ENCODE measurements at regions not wholly inside any gene's neighbourhood (a gene's known extent, or its start where the extent isn't known, plus 50 kb on each side); places are given as distances from the start of the nearest gene placed in this dataset.

DNA sequence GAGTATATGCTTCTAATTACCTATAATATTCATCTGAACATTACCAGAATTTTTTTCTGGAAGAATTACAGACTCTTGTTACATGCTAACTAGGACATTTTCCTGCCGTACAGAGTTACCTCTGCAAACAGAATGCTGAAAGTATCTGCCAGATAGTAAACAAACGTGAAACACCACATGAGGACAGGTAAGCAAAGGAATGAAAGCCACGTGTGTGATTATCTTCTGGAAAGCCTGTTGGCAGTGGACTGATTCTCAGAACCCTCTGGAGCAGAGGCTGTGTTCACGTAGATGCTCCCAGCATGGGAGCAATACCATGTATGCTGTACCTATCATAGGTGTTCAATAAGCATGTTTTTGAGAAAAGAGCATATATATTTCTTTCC, 472.6 kb downstream of the ENC1 start:
- Mint-ChIP-seq H3K4me1 (ENCODE audit: low read depth, unreplicated experiment) (peaks cover 17% of the 10 kb centered on the region), H3K9me3 (ENCODE audit: unreplicated experiment) (peaks cover 12% of the 10 kb centered on the region)

DNA sequence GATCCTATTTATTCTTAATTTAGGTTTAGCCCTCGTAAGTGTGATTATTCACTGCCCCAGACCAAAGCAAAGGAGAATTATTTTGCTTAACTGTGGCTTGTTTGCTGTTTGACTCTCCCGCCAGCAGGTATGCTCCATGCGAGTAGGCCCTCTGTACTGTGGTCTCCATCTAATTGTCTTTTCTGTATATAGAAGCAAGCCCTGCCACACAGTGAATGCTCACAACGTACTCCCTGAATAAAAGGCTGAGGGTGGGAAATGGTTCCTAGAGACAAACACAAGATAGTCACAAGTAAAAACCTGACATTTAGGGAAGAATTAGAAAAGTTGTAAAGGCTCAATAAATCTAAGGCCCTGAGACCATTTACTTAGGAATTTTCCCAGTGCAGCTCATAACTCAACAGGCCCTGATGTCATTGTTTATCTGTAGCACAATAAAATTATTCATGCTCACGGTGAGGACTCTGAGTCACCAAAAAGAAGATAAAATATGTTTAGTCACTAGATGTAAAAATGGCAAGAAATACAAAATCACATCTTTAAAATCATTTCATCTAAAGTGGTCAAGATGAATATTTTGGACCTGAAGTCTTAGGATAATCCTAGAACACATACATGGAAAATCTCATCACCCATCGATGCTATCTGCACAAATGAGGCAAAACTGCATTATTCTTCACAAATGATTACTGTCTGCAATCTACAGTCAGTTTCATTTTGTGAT, 473.2 kb downstream of the ENC1 start:
- TF ChIP-seq, protein P1, sequence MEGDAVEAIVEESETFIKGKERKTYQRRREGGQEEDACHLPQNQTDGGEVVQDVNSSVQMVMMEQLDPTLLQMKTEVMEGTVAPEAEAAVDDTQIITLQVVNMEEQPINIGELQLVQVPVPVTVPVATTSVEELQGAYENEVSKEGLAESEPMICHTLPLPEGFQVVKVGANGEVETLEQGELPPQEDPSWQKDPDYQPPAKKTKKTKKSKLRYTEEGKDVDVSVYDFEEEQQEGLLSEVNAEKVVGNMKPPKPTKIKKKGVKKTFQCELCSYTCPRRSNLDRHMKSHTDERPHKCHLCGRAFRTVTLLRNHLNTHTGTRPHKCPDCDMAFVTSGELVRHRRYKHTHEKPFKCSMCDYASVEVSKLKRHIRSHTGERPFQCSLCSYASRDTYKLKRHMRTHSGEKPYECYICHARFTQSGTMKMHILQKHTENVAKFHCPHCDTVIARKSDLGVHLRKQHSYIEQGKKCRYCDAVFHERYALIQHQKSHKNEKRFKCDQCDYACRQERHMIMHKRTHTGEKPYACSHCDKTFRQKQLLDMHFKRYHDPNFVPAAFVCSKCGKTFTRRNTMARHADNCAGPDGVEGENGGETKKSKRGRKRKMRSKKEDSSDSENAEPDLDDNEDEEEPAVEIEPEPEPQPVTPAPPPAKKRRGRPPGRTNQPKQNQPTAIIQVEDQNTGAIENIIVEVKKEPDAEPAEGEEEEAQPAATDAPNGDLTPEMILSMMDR (IDR thresholded peaks at IDR 0.05; ENCODE audit: partially characterized antibody, unreplicated experiment): no peak
- peaks cover under 1% of the 10 kb centered on the region for H3K36me3 Mint-ChIP-seq (ENCODE audit: unreplicated experiment)

More for the DNA sequence above, 472.6 kb downstream of the ENC1 start:
- Mint-ChIP-seq H3K27ac (ENCODE audit: unreplicated experiment) (no peak overlapping the region), H3K27me3 (ENCODE audit: unreplicated experiment) (peaks cover 8% of the 10 kb centered on the region), H3K36me3 (ENCODE audit: unreplicated experiment) (peaks cover 6% of the 10 kb centered on the region), H3K4me3 (ENCODE audit: unreplicated experiment) (no peak overlapping the region)
- DNase-seq: no peak
- TF ChIP-seq, protein P1 (IDR thresholded peaks at IDR 0.05; ENCODE audit: partially characterized antibody, unreplicated experiment): no peak

DNA sequence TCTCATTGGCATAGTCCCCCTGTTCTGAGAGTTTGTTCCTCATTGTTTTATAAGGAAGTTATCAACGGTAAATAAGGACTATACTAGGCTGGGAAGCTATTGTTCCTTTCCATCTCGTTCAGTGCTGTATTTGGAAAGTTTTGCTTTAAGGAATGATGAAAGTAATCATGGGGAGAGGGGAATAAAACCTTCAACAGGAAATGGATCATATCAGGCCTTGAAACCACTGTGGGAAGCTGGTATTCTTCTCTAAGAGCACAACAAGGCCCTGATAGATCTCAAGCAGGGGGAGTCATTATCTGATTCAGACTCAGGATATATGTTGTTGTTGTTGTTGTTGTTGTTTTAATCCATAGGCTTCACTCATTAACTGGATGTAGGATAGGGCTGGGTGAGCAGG, 474.5 kb downstream of the ENC1 start:
- H3K9me3 Mint-ChIP-seq (ENCODE audit: unreplicated experiment): peaks cover 12% of the 10 kb centered on the region
- peaks cover 8% of the 10 kb centered on the region for H3K27me3 Mint-ChIP-seq (ENCODE audit: unreplicated experiment)
- H3K36me3 Mint-ChIP-seq (ENCODE audit: unreplicated experiment): no peaks in the 10 kb centered on the region
- no peak for DNase-seq
- H3K27ac Mint-ChIP-seq (ENCODE audit: unreplicated experiment): no peak overlapping the region
- TF ChIP-seq, protein P1 (IDR thresholded peaks at IDR 0.05; ENCODE audit: partially characterized antibody, unreplicated experiment): no peak
- no peak overlapping the region for H3K4me3 Mint-ChIP-seq (ENCODE audit: unreplicated experiment)
- peaks cover 22% of the 10 kb centered on the region for H3K4me1 Mint-ChIP-seq (ENCODE audit: low read depth, unreplicated experiment)

More for the DNA sequence above, 473.2 kb downstream of the ENC1 start:
- peaks cover 22% of the 10 kb centered on the region for H3K4me1 Mint-ChIP-seq (ENCODE audit: low read depth, unreplicated experiment)
- H3K9me3 Mint-ChIP-seq (ENCODE audit: unreplicated experiment): peaks cover 12% of the 10 kb centered on the region
- no peak for DNase-seq
- H3K27ac Mint-ChIP-seq (ENCODE audit: unreplicated experiment): no peak overlapping the region
- no peak overlapping the region for H3K4me3 Mint-ChIP-seq (ENCODE audit: unreplicated experiment)
- H3K27me3 Mint-ChIP-seq (ENCODE audit: unreplicated experiment): peaks cover 8% of the 10 kb centered on the region

DNA sequence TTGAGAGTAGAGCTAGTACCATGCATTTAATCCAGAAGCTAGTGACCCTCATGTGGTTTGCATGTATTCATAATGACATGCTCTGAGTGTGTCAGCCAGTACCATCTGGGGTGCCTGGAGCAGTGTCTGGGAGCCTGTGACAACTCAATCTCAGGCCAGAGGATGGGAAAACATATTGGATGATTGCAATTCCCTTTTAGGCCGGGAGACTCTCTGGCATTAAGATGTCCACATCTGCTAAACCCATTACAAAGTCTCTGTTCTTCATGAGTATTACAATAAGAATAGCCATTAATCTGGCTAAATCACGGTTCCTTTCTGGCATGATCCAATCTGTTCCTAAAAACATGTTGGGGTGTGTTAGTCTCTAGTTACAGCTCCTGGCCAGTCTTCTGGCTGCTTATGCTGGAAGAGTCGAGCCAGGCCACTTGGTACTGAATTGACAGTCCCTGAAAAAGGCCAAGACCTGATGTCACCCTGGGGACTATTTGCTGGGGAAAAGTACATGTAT, 475.7 kb downstream of the ENC1 start:
- TF ChIP-seq, protein P1 (IDR thresholded peaks at IDR 0.05; ENCODE audit: partially characterized antibody, unreplicated experiment): no peak
- peaks cover 8% of the 10 kb centered on the region for H3K27me3 Mint-ChIP-seq (ENCODE audit: unreplicated experiment)
- peaks cover 12% of the 10 kb centered on the region for H3K9me3 Mint-ChIP-seq (ENCODE audit: unreplicated experiment)
- H3K4me1 Mint-ChIP-seq (ENCODE audit: low read depth, unreplicated experiment): peaks cover 22% of the 10 kb centered on the region
- H3K36me3 Mint-ChIP-seq (ENCODE audit: unreplicated experiment): no peaks in the 10 kb centered on the region
- peak; percentile 58 for DNase-seq
- H3K4me3 Mint-ChIP-seq (ENCODE audit: unreplicated experiment): peak overlapping the region; percentile 53
- H3K27ac Mint-ChIP-seq (ENCODE audit: unreplicated experiment): peak overlapping the region; percentile 83

DNA sequence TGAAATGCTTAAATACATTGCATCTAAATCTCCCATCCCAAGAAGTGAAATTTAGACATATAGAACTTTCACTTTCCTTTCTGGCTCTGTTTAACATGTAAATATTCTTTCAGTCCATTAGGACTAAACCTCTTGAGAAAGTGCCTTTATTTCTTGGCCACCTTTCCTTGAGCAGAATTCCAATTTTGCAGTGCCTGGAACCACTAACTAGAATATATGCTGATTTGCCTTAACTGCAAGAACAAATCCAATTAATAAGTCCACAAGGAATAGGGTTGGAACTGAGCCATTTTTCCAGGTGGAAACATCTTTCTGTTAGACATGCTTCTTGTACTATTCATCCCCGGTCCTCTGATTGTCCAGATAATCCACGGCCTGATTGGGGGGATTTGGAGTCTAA, 478.0 kb downstream of the ENC1 start:
- Mint-ChIP-seq H3K4me3 (ENCODE audit: unreplicated experiment) (no peak overlapping the region), H3K27ac (ENCODE audit: unreplicated experiment) (no peak overlapping the region), H3K27me3 (ENCODE audit: unreplicated experiment) (peaks cover 8% of the 10 kb centered on the region), H3K4me1 (ENCODE audit: low read depth, unreplicated experiment) (peaks cover 22% of the 10 kb centered on the region), H3K36me3 (ENCODE audit: unreplicated experiment) (no peaks in the 10 kb centered on the region), H3K9me3 (ENCODE audit: unreplicated experiment) (peaks cover 12% of the 10 kb centered on the region)
- TF ChIP-seq, protein P1 (IDR thresholded peaks at IDR 0.05; ENCODE audit: partially characterized antibody, unreplicated experiment): no peak
- no peak for DNase-seq
